Breast epithelium (tissue), 3 donors: ENCODE measurements at regions not wholly inside any gene's neighbourhood (a gene's known extent, or its start where the extent isn't known, plus 50 kb on each side); places are given as distances from the start of the nearest gene placed in this dataset.

Source experiments
- POLR2A ChIP-seq: fragments of 450-650 bp; IDR thresholded peaks from one replicate; pipeline ENCODE4 v1.6.1; 2016; ENCODE audit warnings: antibody characterized with exemption, mild to moderate bottlenecking, moderate library complexity
- POLR2AphosphoS5 ChIP-seq, 3 donors: sonication (generic); formaldehyde crosslinking; IDR thresholded peaks; one replicate each; pipeline ENCODE4 v1.6.1; 2017; ENCODE audit warnings: antibody characterized with exemption in 3 of 3
- TF ChIP-seq, protein P1 (sequence below), 3 donors: fragments of 450-650 bp; IDR thresholded peaks; one replicate each; pipeline ENCODE4 v1.5.1; 2016 to 2017; ENCODE audit warnings: antibody characterized with exemption in 3 of 3, mild to moderate bottlenecking in 3 of 3, moderate library complexity in 3 of 3

DNA sequence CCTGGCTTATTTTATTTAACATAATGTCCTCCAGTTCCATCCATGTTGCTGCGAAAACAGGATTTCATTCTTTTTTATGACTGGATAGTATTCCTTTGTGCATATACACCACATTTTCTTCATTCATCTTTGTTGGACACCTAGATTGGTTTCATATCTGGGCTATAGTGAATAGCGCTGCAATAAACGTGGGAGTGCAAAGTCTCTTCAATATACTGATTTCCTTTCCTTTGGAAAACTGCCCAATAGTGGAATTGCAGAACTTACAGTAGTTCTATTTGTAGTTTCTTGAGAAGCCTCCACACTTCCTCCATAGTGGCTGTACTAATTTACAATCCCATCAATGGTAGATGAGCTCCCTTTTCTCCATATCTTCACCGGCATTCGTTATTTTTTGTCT lies 72.5 kb upstream of the KLHL25 start:
- no peak for TF ChIP-seq POLR2A
- TF ChIP-seq, protein P1, sequence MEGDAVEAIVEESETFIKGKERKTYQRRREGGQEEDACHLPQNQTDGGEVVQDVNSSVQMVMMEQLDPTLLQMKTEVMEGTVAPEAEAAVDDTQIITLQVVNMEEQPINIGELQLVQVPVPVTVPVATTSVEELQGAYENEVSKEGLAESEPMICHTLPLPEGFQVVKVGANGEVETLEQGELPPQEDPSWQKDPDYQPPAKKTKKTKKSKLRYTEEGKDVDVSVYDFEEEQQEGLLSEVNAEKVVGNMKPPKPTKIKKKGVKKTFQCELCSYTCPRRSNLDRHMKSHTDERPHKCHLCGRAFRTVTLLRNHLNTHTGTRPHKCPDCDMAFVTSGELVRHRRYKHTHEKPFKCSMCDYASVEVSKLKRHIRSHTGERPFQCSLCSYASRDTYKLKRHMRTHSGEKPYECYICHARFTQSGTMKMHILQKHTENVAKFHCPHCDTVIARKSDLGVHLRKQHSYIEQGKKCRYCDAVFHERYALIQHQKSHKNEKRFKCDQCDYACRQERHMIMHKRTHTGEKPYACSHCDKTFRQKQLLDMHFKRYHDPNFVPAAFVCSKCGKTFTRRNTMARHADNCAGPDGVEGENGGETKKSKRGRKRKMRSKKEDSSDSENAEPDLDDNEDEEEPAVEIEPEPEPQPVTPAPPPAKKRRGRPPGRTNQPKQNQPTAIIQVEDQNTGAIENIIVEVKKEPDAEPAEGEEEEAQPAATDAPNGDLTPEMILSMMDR (IDR thresholded peaks at IDR 0.05) = no peak
- TF ChIP-seq POLR2AphosphoS5 (IDR thresholded peaks at IDR 0.05) = no peak
